MM.1S (cell line): ENCODE measurements at regions not wholly inside any gene's neighbourhood (a gene's known extent, or its start where the extent isn't known, plus 50 kb on each side); places are given as distances from the start of the nearest gene placed in this dataset.

ENCODE experiments used
- DNase-seq: peaks from one replicate; pipeline ENCODE4 v3.0.0-alpha.2; 2015
- H2AFZ ChIP-seq: fragments of 300-600 bp; sonication (generic); 2 replicates; pipeline ENCODE4 v1.6.0; 2016; ENCODE audit warnings: antibody characterized with exemption, low read length
- H3F3A ChIP-seq: fragments of 300-600 bp; sonication (generic); 2 replicates; pipeline ENCODE4 v1.6.1; 2016; ENCODE audit warnings: mild to moderate bottlenecking, antibody characterized with exemption, low read length, moderate library complexity, mixed read lengths; ENCODE audit not compliant: insufficient read depth
- H3K27ac ChIP-seq: fragments of 300-600 bp; sonication (generic); 2 replicates; pipeline ENCODE4 v1.5.1; 2016; ENCODE audit warnings: mild to moderate bottlenecking, low read length
- H3K27me3 ChIP-seq: fragments of 300-600 bp; sonication (generic); replicated peaks from 2 replicates; pipeline ENCODE4 v1.6.0; 2016; ENCODE audit warnings: low read length; ENCODE audit not compliant: insufficient read depth
- H3K36me3 ChIP-seq: fragments of 300-600 bp; sonication (generic); replicated peaks from 2 replicates; pipeline ENCODE4 v1.6.1; 2016; ENCODE audit warnings: mild to moderate bottlenecking, low read length, mixed read lengths; ENCODE audit not compliant: insufficient read depth
- H3K4me1 ChIP-seq: fragments of 300-600 bp; sonication (generic); 2 replicates; pipeline ENCODE4 v1.6.1; 2016; ENCODE audit warnings: low read length, mixed read lengths
- H3K4me2 ChIP-seq: fragments of 300-600 bp; sonication (generic); 2 replicates; pipeline ENCODE4 v1.6.0; 2016; ENCODE audit warnings: low read depth, low read length
- H3K4me3 ChIP-seq: fragments of 300-600 bp; sonication (generic); 2 replicates; pipeline ENCODE4 v1.5.1; 2016; ENCODE audit warnings: low read length, mixed read lengths
- H3K79me2 ChIP-seq: fragments of 300-600 bp; sonication (generic); 2 replicates; pipeline ENCODE4 v1.6.1; 2016; ENCODE audit warnings: mixed run types, low read length, mixed read lengths
- H3K9ac ChIP-seq: fragments of 300-600 bp; sonication (generic); 2 replicates; pipeline ENCODE4 v1.6.1; 2016; ENCODE audit warnings: low read length, mixed read lengths
- H3K9me2 ChIP-seq: fragments of 300-600 bp; sonication (generic); replicated peaks from 2 replicates; pipeline ENCODE4 v1.6.1; 2016; ENCODE audit warnings: mild to moderate bottlenecking, low read length, mixed read lengths; ENCODE audit not compliant: insufficient read depth
- H3K9me3 ChIP-seq: fragments of 300-600 bp; sonication (generic); replicated peaks from 2 replicates; pipeline ENCODE4 v1.6.1; 2016; ENCODE audit warnings: mild to moderate bottlenecking, low read length, mixed read lengths; ENCODE audit not compliant: insufficient read depth
- H4K20me1 ChIP-seq: fragments of 300-600 bp; sonication (generic); 2 replicates; pipeline ENCODE4 v1.6.1; 2016; ENCODE audit warnings: mild to moderate bottlenecking, low read length, moderate library complexity, mixed read lengths; ENCODE audit not compliant: insufficient read depth
- CTCF ChIP-seq: fragments of 300-600 bp; sonication (generic); IDR thresholded peaks from 2 replicates; pipeline ENCODE4 v1.5.1; 2016; ENCODE audit warnings: antibody characterized with exemption, low read length, mixed read lengths
- EZH2 ChIP-seq: fragments of 300-600 bp; sonication (generic); optimal IDR thresholded peaks from 2 replicates; pipeline ENCODE3; 2017; ENCODE audit warnings: low read depth, mild to moderate bottlenecking, antibody characterized with exemption, low read length, mixed read lengths
- EZH2phosphoT487 ChIP-seq: fragments of 300-600 bp; sonication (generic); IDR thresholded peaks from 2 replicates; pipeline ENCODE4 v1.6.1; 2018; ENCODE audit warnings: antibody characterized with exemption, low read length

DNA sequence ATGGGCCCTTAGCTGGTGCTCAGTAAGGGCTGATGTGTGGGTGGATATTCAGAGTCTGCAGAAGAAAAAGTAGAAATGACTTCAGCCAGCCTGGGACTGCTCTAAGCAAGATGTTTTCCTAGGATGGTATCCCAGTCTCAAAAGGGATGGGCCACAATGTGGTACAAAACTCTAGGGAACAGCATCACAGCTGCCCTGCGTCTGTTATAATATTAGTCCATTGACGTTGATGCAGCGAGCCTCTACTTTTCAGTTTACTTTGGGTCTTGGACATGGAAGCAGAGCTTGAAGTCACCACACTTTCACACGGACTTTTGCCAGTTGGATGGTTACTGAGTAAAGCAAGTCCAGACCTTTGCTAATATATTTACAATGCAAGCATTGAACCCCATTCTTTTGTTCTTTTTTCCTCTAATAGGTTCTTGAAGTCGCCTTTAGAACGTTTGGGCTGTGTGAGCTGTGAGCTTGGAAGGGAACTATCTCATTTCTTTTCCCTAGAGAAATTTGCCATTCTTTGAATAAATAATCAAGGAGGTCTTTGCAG lies 105.7 kb downstream of the RDH14 start:
- Histone ChIP-seq H3K4me3 (no peak overlapping the region), H2AFZ (no peak overlapping the region), H3F3A (no peaks in the 10 kb centered on the region), H4K20me1 (no peaks in the 10 kb centered on the region), H3K27ac (no peak overlapping the region), H3K27me3 (no peaks in the 10 kb centered on the region), H3K9me3 (no peaks in the 10 kb centered on the region), H3K36me3 (no peaks in the 10 kb centered on the region), H3K9ac (no peak overlapping the region), H3K9me2 (no peaks in the 10 kb centered on the region), H3K4me2 (no peak overlapping the region), H3K4me1 (no peaks in the 10 kb centered on the region), H3K79me2 (no peaks in the 10 kb centered on the region)
- no peak for DNase-seq
- TF ChIP-seq EZH2 (no peak), EZH2phosphoT487 (no peak), CTCF (no peak)

GRCh38 chr2:18446715-18447114 lies 113.7 kb downstream of the RDH14 start:
- TF ChIP-seq EZH2, result no peak
- no peak for TF ChIP-seq EZH2phosphoT487
- no peak for TF ChIP-seq CTCF
- H3K4me1 ChIP-seq, result no peaks in the 10 kb centered on the region
- H3K27ac ChIP-seq, result no peak overlapping the region
- no peak overlapping the region for H3K4me3 ChIP-seq
- H2AFZ ChIP-seq, result no peak overlapping the region
- H3K9ac ChIP-seq, result no peak overlapping the region
- no peaks in the 10 kb centered on the region for H4K20me1 ChIP-seq
- H3K9me2 ChIP-seq, result no peaks in the 10 kb centered on the region
- H3F3A ChIP-seq, result no peaks in the 10 kb centered on the region
- no peaks in the 10 kb centered on the region for H3K9me3 ChIP-seq
- H3K79me2 ChIP-seq, result no peaks in the 10 kb centered on the region
- H3K27me3 ChIP-seq, result no peaks in the 10 kb centered on the region
- no peak overlapping the region for H3K4me2 ChIP-seq
- DNase-seq, result no peak
- no peaks in the 10 kb centered on the region for H3K36me3 ChIP-seq

DNA sequence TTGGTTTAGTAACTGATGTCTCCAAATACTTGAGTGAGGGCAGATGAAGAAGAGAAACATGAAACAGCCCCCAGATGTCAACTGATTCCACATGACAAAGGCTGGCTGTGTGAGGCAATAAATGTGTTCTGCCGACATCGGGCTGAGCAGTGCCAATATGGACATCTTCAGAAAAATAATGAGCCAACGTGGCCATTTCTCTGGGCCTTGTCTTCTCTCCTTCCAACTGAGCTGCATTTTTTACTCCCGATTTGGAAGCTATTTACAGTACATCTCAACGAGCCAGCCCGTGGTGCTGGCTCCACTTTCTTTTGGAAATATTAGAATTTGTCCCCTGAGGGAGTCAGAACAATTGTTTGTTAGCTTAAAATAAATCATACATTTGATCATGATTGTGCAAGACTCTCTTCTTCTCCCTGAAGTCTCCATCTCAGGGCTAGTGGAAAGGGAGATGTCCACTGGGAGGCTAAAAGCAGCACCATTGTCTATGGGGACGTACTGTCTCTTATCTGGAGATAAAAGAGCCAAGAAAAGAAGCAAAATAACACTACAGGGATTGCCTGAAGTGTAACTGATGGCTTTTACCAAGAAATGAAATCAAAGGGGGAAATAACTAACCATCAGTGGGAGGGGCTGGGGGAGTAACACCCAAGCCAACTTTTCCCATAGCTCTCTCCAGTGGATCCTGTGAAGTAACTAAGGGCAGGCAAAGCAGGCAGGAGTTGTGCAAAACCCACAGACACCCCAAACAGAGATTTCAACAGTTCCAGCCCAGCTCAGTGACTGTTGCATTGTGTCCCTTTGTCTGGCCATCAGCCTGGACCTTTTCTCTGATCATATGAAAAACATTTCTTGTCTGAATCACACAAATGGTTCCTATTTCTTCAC lies 114.8 kb downstream of the RDH14 start:
- Histone ChIP-seq H3K79me2 (no peaks in the 10 kb centered on the region), H3K9me2 (no peaks in the 10 kb centered on the region), H3K9ac (no peak overlapping the region), H2AFZ (no peak overlapping the region), H4K20me1 (no peaks in the 10 kb centered on the region), H3K4me2 (no peak overlapping the region), H3K27ac (no peak overlapping the region), H3K4me1 (no peaks in the 10 kb centered on the region), H3K27me3 (no peaks in the 10 kb centered on the region), H3K9me3 (no peaks in the 10 kb centered on the region), H3K4me3 (no peak overlapping the region), H3F3A (no peaks in the 10 kb centered on the region), H3K36me3 (no peaks in the 10 kb centered on the region)
- TF ChIP-seq CTCF, result no peak
- no peak for TF ChIP-seq EZH2phosphoT487
- TF ChIP-seq EZH2, result no peak
- no peak for DNase-seq
